Left hindlimb (tissue), 1 donor: ENCODE measurements at regions not wholly inside any gene's neighbourhood (a gene's known extent, or its start where the extent isn't known, plus 50 kb on each side); places are given as distances from the start of the nearest gene placed in this dataset.

Experiments used
- DNase-seq: peaks from one replicate; pipeline ENCODE4 v3.0.0-alpha.2; 2018

- DNase-seq = no peak
Measured at GRCh38 chr15:77727635-77728304, 95.1 kb upstream of the LINGO1 start.

GRCh38 chr15:77724715-77725114, 92.0 kb upstream of the LINGO1 start:
- no peak for DNase-seq

- DNase-seq = no peak
Measured at GRCh38 chr15:77723756-77724155, 91.0 kb upstream of the LINGO1 start.

- no peak for DNase-seq
Measured at GRCh38 chr15:77722759-77723460, 90.2 kb upstream of the LINGO1 start.

- DNase-seq = no peak
Measured at GRCh38 chr15:77721963-77722362, 89.3 kb upstream of the LINGO1 start.

- DNase-seq = peak; percentile 56
Measured at GRCh38 chr15:77720655-77721054, 87.9 kb upstream of the LINGO1 start.

- no peak for DNase-seq
Measured at GRCh38 chr15:77720173-77720572, 87.5 kb upstream of the LINGO1 start.

GRCh38 chr15:77719450-77719849, 86.7 kb upstream of the LINGO1 start:
- no peak for DNase-seq

- DNase-seq = no peak
Measured at GRCh38 chr15:77717333-77717990, 84.8 kb upstream of the LINGO1 start.

- DNase-seq = no peak
Measured at GRCh38 chr15:77716632-77717332, 84.1 kb upstream of the LINGO1 start.

- DNase-seq = no peak
Measured at GRCh38 chr15:77715860-77716259, 83.1 kb upstream of the LINGO1 start.

GRCh38 chr15:77715051-77715450, 82.3 kb upstream of the LINGO1 start:
- no peak for DNase-seq

GRCh38 chr15:77714555-77714954, 81.8 kb upstream of the LINGO1 start:
- no peak for DNase-seq

- no peak for DNase-seq
Measured at GRCh38 chr15:77714023-77714422, 81.3 kb upstream of the LINGO1 start.

- DNase-seq = no peak
Measured at GRCh38 chr15:77713281-77713680, 80.6 kb upstream of the LINGO1 start.

- no peak for DNase-seq
Measured at GRCh38 chr15:77712438-77712837, 79.7 kb upstream of the LINGO1 start.

- DNase-seq = no peak
Measured at GRCh38 chr15:77710637-77711036, 77.9 kb upstream of the LINGO1 start.

GRCh38 chr15:77710206-77710605, 77.5 kb upstream of the LINGO1 start:
- DNase-seq = no peak

GRCh38 chr15:77709135-77709886, 76.6 kb upstream of the LINGO1 start:
- DNase-seq = no peak

- no peak for DNase-seq
Measured at GRCh38 chr15:77706482-77707244, 74.0 kb upstream of the LINGO1 start.

- DNase-seq = no peak
Measured at GRCh38 chr15:77702211-77702957, 69.7 kb upstream of the LINGO1 start.
